ENCODE measurements at regions not wholly inside any gene's neighbourhood (a gene's known extent, or its start where the extent isn't known, plus 50 kb on each side); places are given as distances from the start of the nearest gene placed in this dataset.

DNA sequence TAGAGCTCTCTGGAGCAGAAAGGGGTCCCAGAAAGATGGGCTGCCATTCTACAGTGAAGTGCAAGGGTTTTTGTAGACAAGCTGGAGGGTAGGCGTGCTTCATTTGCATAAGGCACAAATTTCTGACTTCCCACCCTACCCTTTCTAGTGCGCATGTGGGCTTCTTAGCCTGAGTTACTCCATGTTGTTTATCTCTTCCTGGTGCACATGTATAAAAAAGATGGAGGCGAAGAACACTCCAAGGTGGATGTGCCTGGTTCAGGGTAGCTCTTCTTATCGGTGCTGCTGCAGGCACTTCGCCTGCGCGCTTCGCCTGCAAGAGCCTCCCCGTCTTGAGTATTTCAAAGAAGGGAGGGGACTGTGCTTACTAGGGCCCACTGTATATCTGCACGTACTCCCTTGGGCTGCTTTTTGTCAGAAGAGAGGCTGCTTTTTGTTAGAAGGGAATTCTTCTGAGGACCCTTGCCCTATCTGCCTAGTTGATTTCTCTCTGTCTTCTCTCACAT is 1047.3 kb upstream of the CNTN5 start (continued):
- TF ChIP-seq ZNF445 (CRISPR knock-in tag; IDR thresholded peaks at IDR 0.05; ENCODE audit: low read depth): peak; percentile 99
- TF ChIP-seq, protein P1, sequence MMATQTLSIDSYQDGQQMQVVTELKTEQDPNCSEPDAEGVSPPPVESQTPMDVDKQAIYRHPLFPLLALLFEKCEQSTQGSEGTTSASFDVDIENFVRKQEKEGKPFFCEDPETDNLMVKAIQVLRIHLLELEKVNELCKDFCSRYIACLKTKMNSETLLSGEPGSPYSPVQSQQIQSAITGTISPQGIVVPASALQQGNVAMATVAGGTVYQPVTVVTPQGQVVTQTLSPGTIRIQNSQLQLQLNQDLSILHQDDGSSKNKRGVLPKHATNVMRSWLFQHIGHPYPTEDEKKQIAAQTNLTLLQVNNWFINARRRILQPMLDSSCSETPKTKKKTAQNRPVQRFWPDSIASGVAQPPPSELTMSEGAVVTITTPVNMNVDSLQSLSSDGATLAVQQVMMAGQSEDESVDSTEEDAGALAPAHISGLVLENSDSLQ (IDR thresholded peaks at IDR 0.05): no peak; the same call in 1 of the 2 replicates
- peak; percentile 99 for TF ChIP-seq ZNF398 (CRISPR knock-in tag; IDR thresholded peaks at IDR 0.05)
- TF ChIP-seq HDAC3 (IDR thresholded peaks at IDR 0.05; ENCODE audit: borderline replicate concordance, partially characterized antibody): no peak
- peak; percentile 97 for TF ChIP-seq ZNF695 (CRISPR knock-in tag; IDR thresholded peaks at IDR 0.05)
- no peak for TF ChIP-seq PHF20 (IDR thresholded peaks at IDR 0.05; ENCODE audit: partially characterized antibody)
- no peak for TF ChIP-seq NFYB (IDR thresholded peaks at IDR 0.05; ENCODE audit: extremely low read depth, insufficient read length)
- peak in 1 of 2 experiments; percentile 99; a peak in 2 of 4 replicates for TF ChIP-seq TEAD1 (CRISPR knock-in tag; IDR thresholded peaks at IDR 0.05)
- peak; percentile 52 for TF ChIP-seq CBFA2T2 (conservative IDR thresholded peaks at IDR 0.05)
- peak; percentile 39; the same call in 1 of the 2 replicates for TF ChIP-seq POLR2AphosphoS5 (IDR thresholded peaks at IDR 0.05; ENCODE audit: control insufficient read depth, insufficient read depth, low read depth, low read length)
- peak; percentile 96 for TF ChIP-seq NR2F6 (CRISPR knock-in tag; IDR thresholded peaks at IDR 0.05)
- peak; percentile 97 for TF ChIP-seq PHB (CRISPR knock-in tag; IDR thresholded peaks at IDR 0.05)
- peak; percentile 99 for TF ChIP-seq ZNF76 (CRISPR knock-in tag; IDR thresholded peaks at IDR 0.05; ENCODE audit: borderline replicate concordance)
- TF ChIP-seq STAT5A (IDR thresholded peaks at IDR 0.05; ENCODE audit: borderline replicate concordance, low read length): peak; percentile 52
- peak; percentile 49 to 60 for TF ChIP-seq E2F6 (IDR thresholded peaks at IDR 0.05; ENCODE audit: borderline replicate concordance in 1 of 2, extremely low read depth in 1 of 2, insufficient read depth in 1 of 2, insufficient read length in 1 of 2, low read depth in 1 of 2, low read length in 1 of 2, poor library complexity in 1 of 2, severe bottlenecking in 1 of 2)
- TF ChIP-seq ZNF699 (CRISPR knock-in tag; IDR thresholded peaks at IDR 0.05; ENCODE audit: insufficient replicate concordance): peak; percentile 96
- TF ChIP-seq TBP (optimal IDR thresholded peaks at IDR 0.05; ENCODE audit: low read depth, low read length): no peak
- peak in 1 of 2 experiments; percentile 44; a peak in 2 of 4 replicates for TF ChIP-seq RAD21 (CRISPR knock-in tag; conservative IDR thresholded peaks at IDR 0.05 in 1 of 2, IDR thresholded peaks at IDR 0.05 in 1 of 2)
- no peak for TF ChIP-seq NRF1 (conservative IDR thresholded peaks at IDR 0.05 in 1 of 2, IDR thresholded peaks at IDR 0.05 in 1 of 2)
- peak; percentile 83 for TF ChIP-seq ETV1 (tag; conservative IDR thresholded peaks at IDR 0.05; ENCODE audit: low read depth)
- TF ChIP-seq OTX1 (CRISPR knock-in tag; IDR thresholded peaks at IDR 0.05): peak; percentile 97
- no peak for TF ChIP-seq RUNX1 (IDR thresholded peaks at IDR 0.05; ENCODE audit: low read depth)
- TF ChIP-seq ZNF77 (CRISPR knock-in tag; IDR thresholded peaks at IDR 0.05): peak; percentile 80
- TF ChIP-seq NR2C2 (CRISPR knock-in tag; IDR thresholded peaks at IDR 0.05): no peak
- TF ChIP-seq NR2C2 (tag; IDR thresholded peaks at IDR 0.05): peak; percentile 73; the same call in 1 of the 2 replicates
- peak; percentile 100 for TF ChIP-seq IFI16 (CRISPR knock-in tag; IDR thresholded peaks at IDR 0.05)
- TF ChIP-seq RHOXF2B (CRISPR knock-in tag; conservative IDR thresholded peaks at IDR 0.05): peak; percentile 98

All from K562 (cell line).